Activated CD8-positive, alpha-beta memory T cell treated with anti-CD3 and anti-CD28 coated beads, Interleukin-2, amount 10 ng/mL, durations not matched to agents 7 days and 5 days (primary cell): ENCODE measurements at regions not wholly inside any gene's neighbourhood (a gene's known extent, or its start where the extent isn't known, plus 50 kb on each side); places are given as distances from the start of the nearest gene placed in this dataset.

Experiments used
- ATAC-seq: fragments of 150-1000 bp; cut with Tn5 transposase; one replicate; pipeline ENCODE4 v1.10.0; 2021; ENCODE audit warnings: moderate library complexity
- CTCF ChIA-PET: fragments of 350-600 bp; sonication (Branson Sonifier 250); formaldehyde crosslinking; loops from one replicate; lab custom pipeline; 2021; ENCODE audit warnings: antibody characterized with exemption; lab: Charles Lee
- DNase-seq: peaks from one replicate; pipeline ENCODE4 v3.0.0-alpha.2; 2020
- H3K27ac Mint-ChIP-seq: one replicate; pipeline ENCODE4 v1.8.0; 2021; ENCODE audit warnings: mild to moderate bottlenecking, mixed read lengths
- H3K27me3 Mint-ChIP-seq: one replicate; pipeline ENCODE4 v1.8.0; 2021; ENCODE audit warnings: mixed read lengths
- H3K36me3 Mint-ChIP-seq: one replicate; pipeline ENCODE4 v1.8.0; 2021; ENCODE audit warnings: mild to moderate bottlenecking, mixed read lengths
- H3K4me1 Mint-ChIP-seq: one replicate; pipeline ENCODE4 v1.8.0; 2021; ENCODE audit warnings: mixed read lengths
- H3K4me3 Mint-ChIP-seq: one replicate; pipeline ENCODE4 v1.8.0; 2021; ENCODE audit warnings: mild to moderate bottlenecking, moderate library complexity, mixed read lengths
- H3K9me3 Mint-ChIP-seq: one replicate; pipeline ENCODE4 v1.8.0; 2022; ENCODE audit warnings: low read depth, mixed read lengths

DNA sequence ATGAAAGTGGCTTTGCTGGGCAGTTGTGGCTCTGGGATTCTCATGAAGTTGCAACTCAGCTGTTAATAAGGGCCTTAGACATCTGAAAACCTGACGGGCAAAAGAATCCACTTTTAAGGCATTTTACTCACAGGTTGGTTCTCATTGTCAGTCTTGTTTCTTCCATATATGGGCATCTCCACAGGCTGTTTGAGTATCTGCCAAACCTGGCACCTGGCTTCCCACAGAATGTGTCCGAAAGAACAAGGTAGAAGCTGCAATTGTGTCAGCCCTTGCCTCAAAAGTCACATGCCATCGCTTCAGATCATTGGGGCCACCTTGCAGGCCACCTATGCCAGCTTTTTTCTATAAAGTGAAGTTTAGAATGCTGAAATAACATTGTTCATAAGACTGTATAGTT, 102.4 kb downstream of the KCTD12 start:
- Mint-ChIP-seq H3K27ac (no peak overlapping the region), H3K4me3 (no peak overlapping the region), H3K9me3 (no peaks in the 10 kb centered on the region), H3K27me3 (peaks cover 22% of the 10 kb centered on the region), H3K4me1 (no peaks in the 10 kb centered on the region), H3K36me3 (no peaks in the 10 kb centered on the region)
- DNase-seq (no peak), ATAC-seq (no peak)
- CTCF ChIA-PET: no interaction called here

DNA sequence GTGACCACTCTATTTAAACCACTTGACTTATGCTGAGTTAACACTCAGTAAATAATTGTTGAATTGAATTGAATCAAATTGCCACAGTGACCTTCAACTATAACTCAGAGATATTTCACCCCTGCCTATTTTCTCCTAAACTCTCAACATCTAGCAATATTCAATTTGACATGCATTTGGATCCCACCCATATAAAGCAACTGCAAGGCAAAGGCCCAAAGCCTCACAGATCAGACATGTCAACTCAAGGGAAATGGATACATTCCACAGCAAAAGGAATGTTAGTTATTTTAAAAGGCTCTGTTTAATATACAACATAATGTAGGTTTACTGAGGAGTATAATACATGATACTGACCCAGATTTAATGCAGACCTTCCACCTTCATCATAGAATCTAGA, 107.4 kb downstream of the KCTD12 start:
- no peaks in the 10 kb centered on the region for H3K9me3 Mint-ChIP-seq
- DNase-seq (no peak), ATAC-seq (no peak)
- CTCF ChIA-PET: no interaction called here
- no peaks in the 10 kb centered on the region for H3K36me3 Mint-ChIP-seq
- no peak overlapping the region for H3K4me3 Mint-ChIP-seq
- peaks cover 6% of the 10 kb centered on the region for H3K27me3 Mint-ChIP-seq
- no peak overlapping the region for H3K27ac Mint-ChIP-seq
- no peaks in the 10 kb centered on the region for H3K4me1 Mint-ChIP-seq

DNA sequence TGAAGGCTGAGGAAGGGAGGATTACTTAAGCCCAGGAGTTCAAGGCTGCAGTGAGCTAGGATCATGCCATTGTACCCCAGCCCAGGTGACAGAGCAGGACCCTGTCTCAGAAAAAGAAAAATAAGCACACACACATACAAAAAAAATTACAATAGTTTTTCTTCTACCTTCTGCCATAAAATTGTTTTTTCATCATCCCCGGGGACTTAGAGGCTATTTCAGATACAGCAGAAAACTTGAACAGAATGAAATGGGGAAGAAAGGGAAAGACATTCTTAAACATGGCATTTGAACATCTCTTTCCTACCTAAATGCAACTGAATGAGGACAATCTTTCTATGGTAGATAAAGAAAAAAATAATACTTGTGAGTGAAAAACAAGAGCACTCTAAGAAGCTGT, 109.1 kb downstream of the KCTD12 start:
- no peaks in the 10 kb centered on the region for H3K36me3 Mint-ChIP-seq
- no peaks in the 10 kb centered on the region for H3K4me1 Mint-ChIP-seq
- no peak for DNase-seq
- no peak overlapping the region for H3K27ac Mint-ChIP-seq
- CTCF ChIA-PET: no interaction called here
- no peak overlapping the region for H3K4me3 Mint-ChIP-seq
- no peak for ATAC-seq
- H3K9me3 Mint-ChIP-seq: no peaks in the 10 kb centered on the region
- peaks cover 6% of the 10 kb centered on the region for H3K27me3 Mint-ChIP-seq

DNA sequence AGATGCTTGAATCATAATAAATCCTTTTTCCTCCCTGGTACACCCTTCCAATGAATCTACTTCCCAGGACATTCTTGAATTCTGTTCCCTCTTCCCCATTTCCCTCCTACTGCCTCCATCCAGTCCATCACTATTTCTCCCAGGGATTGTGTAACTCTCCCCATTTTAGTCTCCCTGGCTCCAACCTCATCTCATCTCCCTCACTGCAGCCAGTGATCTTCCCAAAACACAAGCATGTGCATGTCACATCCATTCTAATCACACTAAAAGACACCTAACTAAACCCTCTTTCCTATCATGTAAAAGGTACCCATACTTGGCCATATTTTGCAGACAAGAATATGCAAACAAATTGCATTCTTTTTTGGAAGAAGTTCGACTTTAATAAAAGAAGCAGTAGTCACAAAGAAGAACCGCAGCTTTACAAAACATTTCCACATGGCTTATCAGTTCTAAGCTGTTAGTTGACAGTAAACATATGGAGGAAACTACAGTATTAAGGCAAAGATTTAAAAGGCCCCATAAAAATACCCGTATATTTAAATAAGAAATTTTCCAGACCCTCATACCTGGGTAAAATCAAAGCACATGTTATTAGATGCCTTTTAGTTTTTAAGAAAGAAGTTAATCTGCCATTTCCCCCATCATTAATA, 111.0 kb downstream of the KCTD12 start:
- no peak for ATAC-seq
- Mint-ChIP-seq H3K27me3 (peaks cover 11% of the 10 kb centered on the region), H3K4me1 (no peaks in the 10 kb centered on the region)

DNA sequence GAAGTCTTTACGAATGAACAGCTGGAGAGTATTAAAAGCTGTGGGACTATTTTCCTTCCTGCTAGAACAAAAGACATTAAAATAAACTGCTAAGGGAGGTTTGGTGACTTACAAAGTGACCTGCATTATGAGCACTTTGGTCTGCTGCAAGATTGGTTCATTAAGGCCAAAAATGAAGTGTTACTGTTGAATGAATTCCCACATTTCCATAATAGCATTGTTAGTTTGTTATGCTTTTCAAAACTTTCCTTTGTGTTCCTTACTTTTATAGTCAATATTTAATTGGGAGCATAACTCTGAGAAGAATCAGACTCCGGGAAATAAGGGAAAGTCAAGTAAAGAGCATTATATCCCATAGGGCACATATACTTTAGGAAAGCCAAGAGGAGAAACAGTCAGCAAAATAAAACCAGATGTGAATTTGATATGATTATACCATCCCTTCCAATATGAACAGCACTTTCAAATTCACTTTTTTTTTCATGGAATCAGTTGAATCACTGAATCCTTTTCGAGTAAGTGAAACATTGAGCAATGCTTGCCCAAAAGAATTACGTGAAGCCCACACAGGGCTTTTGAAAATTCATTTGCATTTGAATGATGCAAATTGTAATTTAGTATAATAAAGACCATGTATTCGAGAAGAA, 112.6 kb downstream of the KCTD12 start:
- ATAC-seq: no peak
- H3K9me3 Mint-ChIP-seq: no peaks in the 10 kb centered on the region
- no peak overlapping the region for H3K4me3 Mint-ChIP-seq
- H3K36me3 Mint-ChIP-seq: no peaks in the 10 kb centered on the region
- DNase-seq: no peak
- CTCF ChIA-PET: no interaction called here
- no peaks in the 10 kb centered on the region for H3K4me1 Mint-ChIP-seq
- H3K27ac Mint-ChIP-seq: no peak overlapping the region
- H3K27me3 Mint-ChIP-seq: peaks cover 16% of the 10 kb centered on the region

More for the DNA sequence above, 111.0 kb downstream of the KCTD12 start:
- Mint-ChIP-seq H3K4me3 (no peak overlapping the region), H3K27ac (no peak overlapping the region), H3K9me3 (no peaks in the 10 kb centered on the region), H3K36me3 (no peaks in the 10 kb centered on the region)
- CTCF ChIA-PET: no interaction called here
- DNase-seq: no peak

GRCh38 chr13:76772241-76772640, 114.0 kb downstream of the KCTD12 start:
- CTCF ChIA-PET: no interaction called here
- H3K9me3 Mint-ChIP-seq: no peaks in the 10 kb centered on the region

DNA sequence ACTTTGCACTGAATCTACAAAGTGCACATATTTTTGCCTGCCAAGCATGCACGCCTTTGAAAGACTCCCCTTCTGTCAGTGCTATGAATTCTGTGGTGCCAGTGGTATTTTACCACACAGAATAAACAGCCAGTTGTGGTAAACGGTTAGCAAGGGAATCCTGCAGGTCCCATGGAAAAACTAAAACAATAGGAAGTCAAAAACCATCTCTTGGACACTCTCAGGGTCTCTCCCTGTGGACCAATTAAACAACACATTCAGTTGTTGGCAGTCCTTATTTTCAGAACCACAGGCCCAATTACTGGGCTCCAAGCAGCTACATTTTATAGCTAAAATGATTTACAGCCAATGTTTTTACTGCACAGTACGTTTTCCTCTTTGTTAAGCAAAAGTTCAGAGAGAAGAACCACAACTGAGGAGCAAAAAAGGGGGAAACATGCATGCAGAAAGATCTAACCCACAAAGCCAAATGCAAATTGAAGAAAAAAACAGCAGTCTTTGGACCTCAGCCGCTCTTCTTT, 116.9 kb downstream of the KCTD12 start:
- Mint-ChIP-seq H3K27me3 (peaks cover 14% of the 10 kb centered on the region), H3K36me3 (no peaks in the 10 kb centered on the region), H3K4me3 (no peak overlapping the region), H3K27ac (no peak overlapping the region), H3K9me3 (no peaks in the 10 kb centered on the region), H3K4me1 (no peaks in the 10 kb centered on the region)
- DNase-seq (no peak), ATAC-seq (no peak)
- CTCF ChIA-PET: no interaction called here

More at GRCh38 chr13:76772241-76772640, 114.0 kb downstream of the KCTD12 start:
- Mint-ChIP-seq H3K36me3 (no peaks in the 10 kb centered on the region), H3K27ac (no peak overlapping the region), H3K4me3 (no peak overlapping the region), H3K4me1 (no peaks in the 10 kb centered on the region), H3K27me3 (peaks cover 15% of the 10 kb centered on the region)
- DNase-seq: no peak
- ATAC-seq: no peak

DNA sequence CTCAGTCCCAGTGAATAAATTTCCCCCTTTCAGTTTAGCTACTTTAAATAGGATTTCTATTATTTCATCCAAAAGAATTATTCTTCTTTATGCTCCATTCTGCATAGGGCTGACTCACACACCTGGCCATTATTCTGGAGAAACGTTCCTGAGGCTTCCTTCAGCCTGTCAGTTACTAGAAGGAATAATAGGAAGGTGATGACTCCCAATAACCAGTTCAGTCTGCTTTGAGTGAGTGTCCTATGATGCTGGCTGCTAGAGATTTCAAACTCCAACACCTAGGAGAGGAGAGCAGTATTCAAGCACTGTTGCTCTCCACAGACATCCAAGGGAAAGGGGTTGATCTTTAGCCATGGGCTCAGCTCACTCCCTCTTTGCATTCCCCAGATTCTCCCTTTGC, 117.8 kb downstream of the KCTD12 start:
- no peak overlapping the region for H3K4me3 Mint-ChIP-seq
- peaks cover 14% of the 10 kb centered on the region for H3K27me3 Mint-ChIP-seq
- H3K27ac Mint-ChIP-seq: no peak overlapping the region
- H3K36me3 Mint-ChIP-seq: no peaks in the 10 kb centered on the region
- ATAC-seq: no peak
- no peak for DNase-seq
- H3K4me1 Mint-ChIP-seq: no peaks in the 10 kb centered on the region
- CTCF ChIA-PET: no interaction called here
- H3K9me3 Mint-ChIP-seq: no peaks in the 10 kb centered on the region

- H3K9me3 Mint-ChIP-seq: no peaks in the 10 kb centered on the region
- DNase-seq (no peak), ATAC-seq (no peak)
- H3K4me3 Mint-ChIP-seq: no peak overlapping the region
- no peaks in the 10 kb centered on the region for H3K4me1 Mint-ChIP-seq
- H3K36me3 Mint-ChIP-seq: no peaks in the 10 kb centered on the region
- no peak overlapping the region for H3K27ac Mint-ChIP-seq
- peaks cover 7% of the 10 kb centered on the region for H3K27me3 Mint-ChIP-seq
- CTCF ChIA-PET: no interaction called here
Measured at GRCh38 chr13:76764916-76765315, 121.3 kb downstream of the KCTD12 start.

DNA sequence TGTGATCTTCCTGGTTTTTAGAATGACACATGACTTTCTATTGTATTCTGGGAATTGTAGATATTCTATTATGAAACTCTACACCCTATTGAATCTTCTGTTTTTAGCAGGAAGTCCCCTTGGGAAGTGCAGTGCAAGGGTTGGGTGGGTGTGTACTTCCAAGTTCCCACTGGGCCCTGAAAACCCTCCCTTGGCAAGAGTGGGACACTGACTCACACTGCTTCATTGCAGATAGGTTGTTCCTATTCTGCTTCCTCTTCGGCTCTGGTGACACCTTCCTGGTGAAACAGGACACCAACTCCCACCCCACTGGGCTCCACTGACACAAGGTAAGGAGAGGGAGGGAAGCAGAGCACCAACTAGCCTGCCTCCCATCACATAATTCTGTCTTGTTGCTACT, 121.8 kb downstream of the KCTD12 start:
- peaks cover 7% of the 10 kb centered on the region for H3K27me3 Mint-ChIP-seq
- no peaks in the 10 kb centered on the region for H3K9me3 Mint-ChIP-seq
- CTCF ChIA-PET: no interaction called here
- no peak overlapping the region for H3K4me3 Mint-ChIP-seq
- DNase-seq: no peak
- H3K36me3 Mint-ChIP-seq: no peaks in the 10 kb centered on the region
- no peak for ATAC-seq
- no peaks in the 10 kb centered on the region for H3K4me1 Mint-ChIP-seq
- no peak overlapping the region for H3K27ac Mint-ChIP-seq

DNA sequence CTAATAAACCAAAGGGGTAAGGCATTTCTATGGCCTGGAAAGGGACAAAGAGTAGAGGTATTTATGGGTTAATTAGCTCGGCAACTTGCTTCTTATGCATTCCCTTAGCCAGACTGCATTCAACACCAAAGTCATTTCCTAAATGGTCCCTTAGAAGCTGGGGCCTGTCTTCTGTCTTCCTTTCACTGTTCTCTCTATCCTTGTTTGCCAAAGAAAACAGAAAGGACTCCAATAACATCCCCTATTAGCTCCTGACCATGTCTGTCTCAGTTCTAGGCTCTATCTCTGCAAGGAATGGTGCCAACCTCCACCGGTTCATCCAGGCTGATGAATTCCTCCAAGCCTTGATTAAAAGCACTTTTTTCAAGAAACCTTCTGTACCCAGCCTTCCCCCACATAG, 123.5 kb downstream of the KCTD12 start:
- DNase-seq: no peak
- Mint-ChIP-seq H3K27ac (no peak overlapping the region), H3K4me1 (no peaks in the 10 kb centered on the region), H3K4me3 (no peak overlapping the region), H3K27me3 (no peaks in the 10 kb centered on the region), H3K9me3 (no peaks in the 10 kb centered on the region), H3K36me3 (no peaks in the 10 kb centered on the region)
- no peak for ATAC-seq
- CTCF ChIA-PET: no interaction called here

DNA sequence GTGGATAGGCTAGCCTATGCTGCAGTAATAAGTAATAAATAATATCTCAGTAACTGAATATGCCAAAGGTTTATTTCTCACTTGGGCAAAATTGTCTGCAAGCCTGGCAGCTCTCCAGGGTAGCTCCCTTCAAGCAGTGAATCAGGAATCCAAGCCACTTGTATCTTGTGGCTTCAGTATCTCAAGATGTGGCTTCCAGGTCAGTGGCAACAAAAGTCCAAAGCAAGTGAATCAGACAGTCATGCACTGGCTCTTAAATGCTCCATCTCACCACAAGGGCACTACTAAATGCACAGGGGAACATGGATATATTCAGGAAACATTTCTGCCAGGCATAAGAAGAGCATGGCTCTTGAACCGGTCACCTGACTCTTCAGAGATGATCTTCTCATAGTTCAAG, 126.3 kb downstream of the KCTD12 start:
- Mint-ChIP-seq H3K9me3 (no peaks in the 10 kb centered on the region), H3K4me1 (no peaks in the 10 kb centered on the region), H3K27me3 (no peaks in the 10 kb centered on the region), H3K4me3 (no peak overlapping the region), H3K27ac (no peak overlapping the region), H3K36me3 (no peaks in the 10 kb centered on the region)
- no peak for ATAC-seq
- CTCF ChIA-PET: no interaction called here
- no peak for DNase-seq

GRCh38 chr13:76758738-76759137, 127.5 kb downstream of the KCTD12 start:
- H3K4me3 Mint-ChIP-seq: no peak overlapping the region
- H3K27me3 Mint-ChIP-seq: no peaks in the 10 kb centered on the region
- H3K36me3 Mint-ChIP-seq: no peaks in the 10 kb centered on the region
- H3K9me3 Mint-ChIP-seq: no peaks in the 10 kb centered on the region
- DNase-seq (no peak), ATAC-seq (no peak)
- H3K4me1 Mint-ChIP-seq: no peaks in the 10 kb centered on the region
- CTCF ChIA-PET: no interaction called here
- no peak overlapping the region for H3K27ac Mint-ChIP-seq

GRCh38 chr13:76758257-76758656, 127.9 kb downstream of the KCTD12 start:
- DNase-seq (no peak), ATAC-seq (no peak)
- H3K4me3 Mint-ChIP-seq: no peak overlapping the region
- H3K9me3 Mint-ChIP-seq: no peaks in the 10 kb centered on the region
- no peaks in the 10 kb centered on the region for H3K36me3 Mint-ChIP-seq
- CTCF ChIA-PET: no interaction called here
- no peaks in the 10 kb centered on the region for H3K27me3 Mint-ChIP-seq
- H3K4me1 Mint-ChIP-seq: no peaks in the 10 kb centered on the region
- H3K27ac Mint-ChIP-seq: no peak overlapping the region
